Activated CD8-positive, alpha-beta T cell treated with anti-CD3 and anti-CD28 coated beads for 36 hours (primary cell): ENCODE measurements at regions not wholly inside any gene's neighbourhood (a gene's known extent, or its start where the extent isn't known, plus 50 kb on each side); places are given as distances from the start of the nearest gene placed in this dataset.

Source experiments
- ATAC-seq: fragments of 200-7000 bp; cut with Tn5 transposase; one replicate; pipeline ENCODE4 v1.10.0; 2021; ENCODE audit warnings: mild to moderate bottlenecking, moderate library complexity
- CTCF ChIA-PET: fragments of 350-600 bp; sonication (Branson Sonifier 250); formaldehyde crosslinking; loops from one replicate; lab custom pipeline; 2021; ENCODE audit warnings: antibody characterized with exemption; lab: Charles Lee
- POLR2A ChIA-PET: fragments of 350-600 bp; sonication (Branson Sonifier 250); formaldehyde crosslinking; loops from one replicate; lab custom pipeline; 2021; ENCODE audit warnings: antibody characterized with exemption; lab: Charles Lee
- DNase-seq: peaks from one replicate; pipeline ENCODE4 v3.0.0-alpha.2; 2020
- H3K27ac Mint-ChIP-seq: one replicate; pipeline ENCODE4 v1.8.0; 2021; ENCODE audit warnings: mild to moderate bottlenecking, mixed read lengths
- H3K27me3 Mint-ChIP-seq: one replicate; pipeline ENCODE4 v1.8.0; 2021; ENCODE audit warnings: mixed read lengths
- H3K36me3 Mint-ChIP-seq: one replicate; pipeline ENCODE4 v1.8.0; 2021; ENCODE audit warnings: low read depth, mixed read lengths
- H3K4me1 Mint-ChIP-seq: one replicate; pipeline ENCODE4 v1.8.0; 2021; ENCODE audit warnings: low read depth, mixed read lengths
- H3K4me3 Mint-ChIP-seq: one replicate; pipeline ENCODE4 v1.8.0; 2021; ENCODE audit warnings: mild to moderate bottlenecking, moderate library complexity, mixed read lengths
- H3K9me3 Mint-ChIP-seq: one replicate; pipeline ENCODE4 v1.8.0; 2021; ENCODE audit warnings: mixed read lengths
- CTCF ChIP-seq: fragments of 200-600 bp; IDR thresholded peaks from one replicate; pipeline ENCODE4 v1.8.0; 2022; ENCODE audit warnings: antibody characterized with exemption, mild to moderate bottlenecking
- intact Hi-C: fragments of 100-400 bp; cut with micrococcal nuclease; formaldehyde crosslinking; loops from one replicate; pipeline ENCODE4 v1.10.0; 2022

DNA sequence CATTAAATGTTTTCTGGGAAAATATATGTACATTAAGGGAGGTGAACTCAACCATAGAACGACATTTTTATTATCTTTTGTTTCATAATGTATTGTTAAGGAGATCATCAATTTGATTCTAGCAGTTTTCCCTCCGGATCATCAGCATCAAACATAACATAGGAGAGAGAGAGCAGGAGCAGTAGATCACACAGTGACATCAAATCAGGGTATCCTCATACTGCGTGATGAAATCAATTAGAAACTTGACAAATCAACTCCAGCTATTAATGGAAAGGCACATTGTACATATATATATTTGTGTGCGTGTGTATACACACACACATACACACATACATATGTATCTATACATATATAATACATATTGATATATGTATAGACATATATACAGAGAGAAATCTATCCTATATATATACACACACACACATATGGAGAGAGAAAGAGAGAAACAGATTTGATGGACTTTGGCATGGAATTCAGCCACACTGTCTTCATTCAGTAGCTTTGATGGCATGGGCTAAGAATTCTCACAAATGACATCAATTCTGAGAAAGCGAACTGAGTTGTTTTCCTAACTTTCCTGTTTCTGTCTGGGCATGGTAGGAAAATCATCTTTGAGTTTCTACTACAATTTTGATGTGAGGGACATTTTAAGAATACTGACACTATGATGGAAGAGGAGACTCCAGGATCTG, 1302.8 kb upstream of the SEL1L start:
- CTCF ChIA-PET = no interaction called here
- POLR2A ChIA-PET = no interaction called here
- no peaks in the 10 kb centered on the region for H3K27me3 Mint-ChIP-seq
- DNase-seq (no peak), ATAC-seq (no peak)
- TF ChIP-seq CTCF = no peak
- H3K27ac Mint-ChIP-seq = no peak overlapping the region
- H3K9me3 Mint-ChIP-seq = peaks cover 3% of the 10 kb centered on the region
- no peaks in the 10 kb centered on the region for H3K36me3 Mint-ChIP-seq
- H3K4me1 Mint-ChIP-seq = no peaks in the 10 kb centered on the region
- H3K4me3 Mint-ChIP-seq = no peak overlapping the region
- intact Hi-C loops = no loop called here

DNA sequence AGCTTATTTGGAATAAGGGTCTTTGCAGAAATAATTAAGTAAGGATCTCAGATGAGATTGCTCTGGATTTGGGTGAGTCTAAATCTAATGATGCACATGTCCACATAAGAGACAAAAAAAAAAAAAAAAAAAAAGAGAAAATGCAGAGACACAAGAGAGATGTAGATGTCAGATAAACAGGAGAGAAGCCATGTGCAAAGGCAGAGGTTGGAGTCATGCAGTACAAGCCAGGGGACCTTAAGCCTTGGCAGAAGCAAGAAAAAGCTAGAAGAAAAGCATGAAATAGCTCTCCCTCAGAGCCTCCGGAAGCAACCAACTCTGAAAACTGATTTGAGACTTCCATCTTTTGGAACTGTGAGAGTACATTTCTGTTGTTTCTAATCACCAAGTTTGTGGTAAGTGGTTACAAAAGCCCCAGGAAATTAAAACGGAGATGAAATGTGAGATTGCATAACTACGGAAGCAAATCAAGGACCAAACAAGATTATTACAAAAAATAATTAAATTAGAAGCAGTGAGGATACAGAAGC, 1304.0 kb upstream of the SEL1L start:
- ChIA-PET POLR2A (no interaction called here), CTCF (no interaction called here)
- H3K4me1 Mint-ChIP-seq = no peaks in the 10 kb centered on the region
- DNase-seq (no peak), ATAC-seq (no peak)
- H3K4me3 Mint-ChIP-seq = no peak overlapping the region
- no peak for TF ChIP-seq CTCF
- intact Hi-C loops = no loop called here
- H3K36me3 Mint-ChIP-seq = no peaks in the 10 kb centered on the region
- H3K27me3 Mint-ChIP-seq = no peaks in the 10 kb centered on the region
- no peak overlapping the region for H3K27ac Mint-ChIP-seq
- peaks cover 3% of the 10 kb centered on the region for H3K9me3 Mint-ChIP-seq

DNA sequence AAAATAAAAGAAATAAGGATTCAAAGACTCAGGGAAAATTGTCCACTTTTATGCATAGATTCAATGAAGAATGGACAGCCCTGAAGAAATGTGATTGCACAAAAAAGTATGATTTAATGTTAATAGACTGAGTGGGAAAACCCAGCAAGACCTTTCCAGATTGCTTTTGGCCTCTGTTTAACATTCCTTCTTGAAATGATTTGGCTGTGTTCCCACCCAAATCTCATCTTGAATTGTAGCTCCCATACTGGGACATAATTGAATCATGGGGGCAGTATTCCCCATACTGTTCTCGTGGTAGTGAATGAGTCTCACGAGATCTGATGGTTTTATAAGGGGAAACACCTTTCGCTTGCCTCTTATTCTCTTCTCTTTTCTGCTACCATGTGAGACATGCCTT, 1316.9 kb upstream of the SEL1L start:
- Mint-ChIP-seq H3K4me3 (no peak overlapping the region), H3K27me3 (no peaks in the 10 kb centered on the region), H3K4me1 (no peaks in the 10 kb centered on the region), H3K9me3 (peaks cover 2% of the 10 kb centered on the region), H3K27ac (no peak overlapping the region), H3K36me3 (no peaks in the 10 kb centered on the region)
- intact Hi-C loops = no loop called here
- ChIA-PET CTCF (no interaction called here), POLR2A (no interaction called here)
- no peak for ATAC-seq
- DNase-seq = no peak
- no peak for TF ChIP-seq CTCF

DNA sequence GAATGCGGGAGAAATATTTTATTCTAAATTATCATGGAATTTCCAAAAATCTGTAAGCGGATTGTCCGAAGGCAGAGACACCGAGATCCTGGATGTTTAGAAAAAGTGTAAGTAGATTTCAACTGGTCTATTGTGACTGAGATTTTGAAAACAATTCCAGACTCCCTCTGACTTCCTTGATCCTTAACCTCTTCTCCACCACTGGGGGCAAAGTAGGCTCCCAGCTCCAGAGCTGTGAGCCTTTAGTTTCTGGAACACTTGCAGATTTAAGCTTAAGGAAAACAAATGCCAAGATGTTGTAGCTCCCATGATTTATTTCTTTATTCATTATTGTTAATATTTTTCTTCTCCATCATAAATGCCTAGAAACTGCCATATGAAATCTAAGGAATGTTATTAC, 1320.5 kb upstream of the SEL1L start:
- Mint-ChIP-seq H3K27me3 (no peaks in the 10 kb centered on the region), H3K4me1 (no peaks in the 10 kb centered on the region), H3K9me3 (peaks cover 10% of the 10 kb centered on the region), H3K4me3 (no peak overlapping the region), H3K27ac (no peak overlapping the region), H3K36me3 (no peaks in the 10 kb centered on the region)
- intact Hi-C loops = no loop called here
- ATAC-seq (no peak), DNase-seq (no peak)
- TF ChIP-seq CTCF = no peak
- POLR2A ChIA-PET = no interaction called here
- CTCF ChIA-PET = no interaction called here

GRCh38 chr14:82854901-82855300, 1321.2 kb upstream of the SEL1L start:
- Mint-ChIP-seq H3K4me1 (no peaks in the 10 kb centered on the region), H3K4me3 (no peak overlapping the region), H3K36me3 (no peaks in the 10 kb centered on the region), H3K27ac (no peak overlapping the region), H3K9me3 (peaks cover 10% of the 10 kb centered on the region), H3K27me3 (no peaks in the 10 kb centered on the region)
- DNase-seq (no peak), ATAC-seq (no peak)
- CTCF ChIA-PET = no interaction called here
- POLR2A ChIA-PET = no interaction called here
- intact Hi-C loops = no loop called here
- no peak for TF ChIP-seq CTCF
